ENCODE measurements at regions not wholly inside any gene's neighbourhood (a gene's known extent, or its start where the extent isn't known, plus 50 kb on each side); places are given as distances from the start of the nearest gene placed in this dataset.
A peak's percentile ranks its signal among the peaks of the same experiment; 100 is the strongest.

DNA sequence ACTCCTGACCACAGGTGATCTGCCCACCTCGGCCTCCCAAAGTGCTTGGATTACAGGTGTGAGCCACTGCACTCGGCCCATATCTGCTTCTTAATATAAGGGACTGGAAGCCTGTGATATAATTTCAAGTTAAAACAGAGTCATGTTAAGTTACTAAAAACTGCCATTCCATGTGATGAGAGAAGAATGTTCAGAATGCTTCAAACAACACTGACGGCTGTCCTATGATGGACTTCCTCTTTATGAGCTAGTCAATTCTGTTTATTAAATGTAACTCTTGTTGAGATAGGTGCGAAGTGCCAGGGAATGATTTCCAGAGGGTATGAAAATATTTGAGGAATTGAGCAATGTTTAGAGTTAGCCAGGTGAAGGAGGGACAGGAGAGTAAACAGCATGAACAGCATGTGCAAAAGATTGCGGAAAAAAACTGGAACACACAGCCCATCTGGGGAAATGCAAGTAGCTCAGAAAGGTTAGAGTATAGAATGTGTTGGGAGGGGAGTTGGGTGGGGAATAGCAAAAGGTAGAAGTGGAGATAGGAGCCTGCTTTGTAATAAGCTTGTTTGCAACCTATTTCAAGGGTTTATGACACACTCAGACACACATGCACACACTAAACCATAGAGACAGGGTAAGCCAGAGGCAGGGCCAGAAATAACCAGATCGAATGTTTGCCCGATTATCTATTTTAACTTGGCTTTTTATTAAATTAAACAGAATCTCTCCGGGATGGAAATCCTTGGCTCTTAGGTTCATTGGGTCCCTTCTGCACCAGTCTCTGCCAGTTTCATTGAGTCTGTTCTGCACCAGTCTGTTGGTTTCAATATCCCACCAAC, 135.6 kb upstream of the COX10 start:
- no peak for DNase-seq (ENCODE audit: low spot score)

DNA sequence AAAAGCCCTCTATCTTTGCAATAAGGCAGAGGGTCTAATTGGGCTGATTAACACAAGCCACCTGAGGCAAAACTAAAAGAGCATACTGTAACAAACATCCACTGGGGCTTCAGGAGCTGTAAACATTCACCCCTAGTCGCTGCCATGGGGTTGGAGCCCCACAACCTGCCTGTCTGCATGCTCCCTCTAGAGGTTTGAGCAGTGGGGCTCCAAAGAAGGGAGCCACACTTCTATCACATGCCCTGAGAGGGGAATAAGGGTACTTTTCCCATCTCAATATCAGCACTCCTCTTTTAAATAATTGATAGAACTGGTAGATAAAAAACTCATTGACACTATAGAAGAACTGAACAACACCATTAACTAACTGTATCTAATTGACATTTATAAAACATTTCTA, 130.1 kb upstream of the COX10 start:
- no peak for DNase-seq (ENCODE audit: low spot score)

DNA sequence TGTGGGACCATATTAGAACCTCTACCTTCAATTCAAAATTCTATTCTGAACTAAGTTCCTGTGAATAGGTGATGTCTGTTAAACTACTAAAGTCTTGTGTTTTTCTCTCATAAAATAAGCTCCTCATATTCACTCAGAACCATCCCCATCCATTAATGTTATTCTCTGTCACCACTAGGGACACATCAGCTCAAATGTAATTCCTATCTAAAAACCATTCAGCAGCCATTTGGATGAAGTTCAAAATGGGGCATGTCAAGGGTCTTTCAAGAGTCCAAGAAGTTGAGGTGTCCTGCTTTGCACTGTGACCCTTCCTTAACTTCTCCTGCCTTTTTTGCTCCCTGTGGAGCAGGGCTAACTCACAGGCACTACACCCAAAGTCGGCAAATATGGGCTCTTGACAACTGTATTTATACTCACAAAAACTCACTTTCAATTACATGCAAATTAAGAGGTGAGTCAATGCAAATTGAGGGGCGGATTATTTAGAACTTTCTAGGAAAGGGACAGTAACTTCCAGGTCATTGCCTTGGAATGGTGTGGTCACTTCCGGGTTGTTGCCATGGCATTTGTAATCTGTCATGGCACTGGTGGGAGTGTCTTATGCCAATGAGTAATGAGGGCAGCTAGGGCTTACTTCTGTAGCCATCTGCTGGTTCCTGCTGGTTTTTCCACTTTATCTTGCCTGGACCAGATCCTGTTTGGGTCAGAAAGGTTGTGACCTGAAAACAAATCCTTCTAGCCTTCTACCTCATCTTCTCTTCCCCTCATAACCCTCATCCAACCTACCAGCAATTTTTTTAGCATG, 128.2 kb upstream of the COX10 start:
- DNase-seq (ENCODE audit: low spot score), result no peak

DNA sequence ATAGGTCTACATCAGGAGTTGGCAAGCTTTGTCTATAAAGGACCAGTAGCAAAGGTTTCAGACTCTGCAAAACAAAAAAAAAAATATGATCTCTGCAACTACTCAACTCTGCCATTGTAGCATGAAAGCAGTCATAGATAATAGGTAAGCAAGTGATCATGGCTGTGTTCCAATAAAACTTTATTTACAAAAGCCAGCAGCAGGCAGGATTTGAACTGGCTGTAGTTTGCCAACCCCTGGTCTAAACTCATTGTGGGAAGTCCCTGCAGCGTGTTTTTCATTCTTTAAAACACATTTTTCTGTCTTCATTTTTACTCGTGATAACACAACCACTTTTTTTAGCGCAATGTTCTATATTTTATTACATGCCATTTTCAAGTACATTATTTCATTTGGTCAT, 127.5 kb upstream of the COX10 start:
- DNase-seq (ENCODE audit: low spot score), result no peak

DNA sequence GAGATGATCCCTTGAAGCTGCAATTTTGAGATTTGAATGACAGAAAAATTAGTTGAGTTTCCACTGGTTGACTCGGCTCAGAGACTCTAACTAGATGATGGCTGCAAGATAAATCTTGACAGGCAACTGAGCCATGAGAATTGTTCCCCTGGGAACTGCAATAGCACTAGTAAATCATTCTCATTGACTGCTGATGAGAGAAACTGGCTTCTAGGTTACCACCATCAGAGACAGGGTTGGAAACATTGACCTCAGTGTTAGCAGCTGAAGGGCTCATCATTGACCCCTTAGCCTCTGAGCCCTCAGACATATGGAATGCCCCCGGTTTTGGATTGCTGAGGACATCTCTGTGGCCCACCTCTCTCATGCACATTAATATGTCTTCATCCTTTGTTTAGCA, 125.4 kb upstream of the COX10 start:
- DNase-seq (ENCODE audit: low spot score), result no peak

DNA sequence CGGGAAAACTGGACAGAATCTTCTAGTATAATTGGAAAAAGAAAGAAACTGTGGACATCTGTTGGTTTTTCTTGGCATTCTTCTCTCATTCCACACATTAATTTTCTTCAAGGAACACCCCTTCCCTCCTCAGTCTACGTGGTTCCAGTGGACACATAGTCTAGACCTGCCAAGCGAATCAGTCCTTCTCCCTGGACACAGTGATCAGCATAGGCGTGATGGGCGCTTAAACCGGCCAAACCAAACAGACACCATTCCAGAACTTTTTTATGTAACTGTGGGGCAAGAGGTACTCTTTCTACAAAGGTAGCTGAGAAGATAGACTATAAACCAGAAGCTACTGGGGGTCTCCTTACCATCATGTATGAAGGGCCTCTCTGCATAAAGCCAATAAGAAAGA, 121.8 kb upstream of the COX10 start:
- DNase-seq (ENCODE audit: low spot score), result no peak

DNA sequence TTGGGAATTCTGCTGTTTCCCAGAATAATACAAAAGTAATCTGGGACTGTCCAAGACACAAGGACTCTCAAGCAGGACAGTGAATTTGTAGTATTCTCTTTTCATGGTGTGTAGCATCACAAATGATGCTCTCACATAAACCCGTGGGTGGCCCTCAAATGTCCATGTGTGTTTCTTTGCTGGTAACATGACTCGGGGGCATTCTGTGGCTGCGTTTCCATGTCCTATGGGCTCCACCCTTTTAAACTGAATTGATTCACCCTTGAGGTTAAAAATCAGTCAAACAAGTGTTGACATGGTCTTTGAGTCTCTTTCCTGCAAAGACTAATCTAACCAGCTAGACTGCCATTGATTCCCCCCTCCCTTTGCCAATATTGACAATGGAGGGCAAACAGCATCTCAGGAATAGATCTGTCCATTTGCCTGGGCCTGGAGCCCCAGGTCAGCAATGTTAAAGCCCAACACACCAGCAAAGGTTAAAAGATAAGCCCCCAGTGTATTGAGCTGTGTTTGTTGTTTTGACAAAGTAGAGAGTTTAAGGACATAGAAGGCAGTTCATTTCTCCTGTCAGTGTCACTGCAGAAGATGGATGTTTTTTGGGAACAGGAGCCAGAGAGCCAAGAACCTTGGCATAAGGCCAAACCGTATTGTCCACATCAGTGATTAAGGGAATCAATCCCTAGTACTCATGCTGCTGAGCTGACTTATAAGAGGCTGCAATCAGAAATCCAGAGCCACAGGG, 117.1 kb upstream of the COX10 start:
- DNase-seq (ENCODE audit: low spot score), result no peak

DNA sequence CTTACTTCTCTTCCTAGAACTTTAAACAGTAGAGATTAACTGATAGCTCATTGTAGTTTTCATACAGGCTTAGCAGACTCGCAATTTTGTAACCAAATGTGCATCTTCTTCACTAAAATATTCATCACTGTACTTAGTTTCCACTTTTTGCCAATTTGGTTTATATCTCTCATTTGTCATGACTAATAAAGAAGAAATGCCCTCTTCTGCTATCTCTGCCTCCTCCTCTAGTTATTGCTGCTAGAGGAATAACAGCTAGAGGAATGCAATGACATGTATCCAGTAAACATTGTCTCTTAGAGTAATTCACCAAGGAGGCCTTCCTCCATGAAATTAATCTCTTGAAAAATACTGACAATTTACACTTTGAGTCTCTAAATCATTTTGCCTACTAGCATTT, 115.5 kb upstream of the COX10 start:
- no peak for DNase-seq (ENCODE audit: low spot score)

DNA sequence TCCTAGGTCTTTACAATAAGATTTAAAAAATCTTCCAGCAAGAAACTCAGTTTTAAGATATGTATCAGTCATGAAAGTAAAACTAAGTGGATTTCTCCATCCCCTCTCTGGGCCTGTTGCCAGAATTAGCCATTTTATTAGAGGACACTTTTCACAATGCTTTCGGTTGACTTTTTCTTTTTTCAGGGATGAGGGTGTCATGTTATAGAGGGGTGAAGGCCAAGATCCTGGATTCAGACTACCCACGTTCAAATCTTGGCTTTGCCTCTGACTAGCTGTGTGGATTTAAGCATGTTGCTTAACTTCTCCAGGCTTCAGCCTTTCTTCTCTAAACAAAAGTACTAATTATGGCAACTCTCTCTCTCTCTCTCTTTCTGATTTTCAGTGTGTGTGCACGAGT, 111.7 kb upstream of the COX10 start:
- no peak for DNase-seq (ENCODE audit: low spot score)

DNA sequence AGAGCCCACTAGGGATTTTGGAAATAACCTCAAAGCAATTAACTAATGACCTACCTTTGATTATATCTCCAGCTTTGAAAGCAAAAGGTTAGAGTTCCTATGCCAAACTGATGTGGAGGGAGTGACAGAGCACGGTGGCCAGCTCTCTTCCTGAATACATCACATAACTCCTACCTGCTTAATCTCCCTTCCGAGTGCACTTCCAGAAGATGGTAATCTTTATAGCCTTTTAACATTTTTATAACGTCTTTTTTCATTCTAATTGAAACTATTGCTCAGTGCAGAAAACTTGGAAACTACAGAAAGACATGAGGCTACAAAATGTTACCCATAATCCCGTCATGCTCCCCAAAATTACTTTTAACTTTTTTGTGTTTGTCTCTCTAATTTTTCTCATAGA, 110.5 kb upstream of the COX10 start:
- no peak for DNase-seq (ENCODE audit: low spot score)

DNA sequence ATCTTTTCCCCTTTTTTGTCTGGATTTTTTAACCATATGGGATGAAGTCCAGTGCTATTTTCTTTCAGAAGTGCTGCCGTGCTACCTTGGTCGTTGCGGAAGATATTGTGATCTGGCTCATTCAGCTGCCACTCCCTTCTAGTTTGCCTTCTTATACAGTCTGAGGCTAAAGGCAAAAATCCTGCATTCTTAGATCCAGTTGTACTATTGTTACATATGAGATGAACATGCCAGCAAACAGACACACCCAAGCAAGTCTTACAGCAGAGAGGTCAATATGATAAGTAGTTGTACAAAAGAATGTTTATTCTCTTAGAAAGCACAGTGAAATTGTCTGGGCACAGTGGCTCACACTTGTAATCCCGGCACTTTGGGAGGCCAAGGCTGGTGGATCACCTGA, 108.0 kb upstream of the COX10 start:
- DNase-seq (ENCODE audit: low spot score), result no peak

DNA sequence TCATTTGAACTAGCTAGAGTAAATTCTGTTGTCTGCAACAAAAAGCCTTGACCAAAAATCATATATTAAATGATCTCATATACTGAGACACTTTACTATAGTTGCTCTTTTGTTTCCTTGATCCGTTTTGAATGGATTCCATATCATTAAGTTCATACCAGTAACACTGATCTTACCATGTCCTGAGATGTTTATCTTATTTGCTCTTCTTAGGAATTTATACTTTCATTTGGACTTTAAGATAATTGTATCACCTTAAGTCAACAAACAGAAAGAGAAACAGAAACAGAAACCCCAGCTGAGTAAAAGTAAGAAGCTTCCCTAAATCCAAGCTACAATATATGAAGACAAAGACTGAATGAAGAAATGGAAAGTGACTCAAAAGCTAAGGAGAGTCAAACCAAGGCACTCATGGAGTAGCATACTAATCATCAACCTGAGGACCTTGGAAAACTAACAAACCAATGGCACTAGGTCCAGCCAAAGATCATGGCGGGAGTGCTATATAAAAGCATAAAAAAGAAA, 106.5 kb upstream of the COX10 start:
- DNase-seq (ENCODE audit: low spot score), result no peak

DNA sequence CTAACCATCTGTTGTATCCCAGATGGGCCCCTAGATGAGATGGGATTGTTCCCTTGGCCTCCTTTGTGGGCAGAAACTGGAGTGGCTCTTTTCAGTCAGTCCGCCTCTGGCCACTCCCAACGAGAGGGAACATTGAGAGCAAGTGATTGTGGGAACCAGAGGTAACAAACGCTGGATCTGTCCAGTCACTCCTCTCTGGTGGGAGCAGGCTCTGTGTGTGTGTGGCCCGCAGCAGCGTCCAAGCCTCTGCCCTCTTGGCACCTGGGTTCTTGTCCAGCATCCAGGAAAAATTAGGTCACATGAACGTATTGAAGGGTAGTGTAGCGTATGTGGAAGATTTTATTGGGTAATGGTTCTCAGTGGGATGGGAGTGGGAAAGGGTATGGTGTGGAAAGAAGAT, 101.9 kb upstream of the COX10 start:
- DNase-seq (ENCODE audit: low spot score), result no peak

DNA sequence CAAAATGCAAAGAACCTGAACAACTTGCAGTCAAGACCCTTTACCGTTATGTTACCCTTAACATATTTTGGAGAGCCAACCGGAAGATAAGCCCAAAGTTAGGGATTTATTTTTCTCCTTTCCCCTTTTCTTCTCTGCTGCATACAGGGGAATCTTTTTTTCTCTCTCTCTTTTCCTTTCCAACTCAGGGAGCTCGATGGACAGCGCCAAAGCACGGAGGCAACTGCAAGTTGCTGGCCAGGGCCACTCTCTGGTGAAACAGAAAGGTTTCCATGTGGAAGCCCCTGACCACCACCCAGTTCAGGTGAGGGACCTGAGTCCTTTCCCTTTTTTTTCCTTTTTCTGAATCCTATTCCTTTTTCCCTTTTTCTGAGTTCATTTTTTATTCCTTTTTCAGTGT, 98.8 kb upstream of the COX10 start:
- DNase-seq (ENCODE audit: low spot score), result no peak

DNA sequence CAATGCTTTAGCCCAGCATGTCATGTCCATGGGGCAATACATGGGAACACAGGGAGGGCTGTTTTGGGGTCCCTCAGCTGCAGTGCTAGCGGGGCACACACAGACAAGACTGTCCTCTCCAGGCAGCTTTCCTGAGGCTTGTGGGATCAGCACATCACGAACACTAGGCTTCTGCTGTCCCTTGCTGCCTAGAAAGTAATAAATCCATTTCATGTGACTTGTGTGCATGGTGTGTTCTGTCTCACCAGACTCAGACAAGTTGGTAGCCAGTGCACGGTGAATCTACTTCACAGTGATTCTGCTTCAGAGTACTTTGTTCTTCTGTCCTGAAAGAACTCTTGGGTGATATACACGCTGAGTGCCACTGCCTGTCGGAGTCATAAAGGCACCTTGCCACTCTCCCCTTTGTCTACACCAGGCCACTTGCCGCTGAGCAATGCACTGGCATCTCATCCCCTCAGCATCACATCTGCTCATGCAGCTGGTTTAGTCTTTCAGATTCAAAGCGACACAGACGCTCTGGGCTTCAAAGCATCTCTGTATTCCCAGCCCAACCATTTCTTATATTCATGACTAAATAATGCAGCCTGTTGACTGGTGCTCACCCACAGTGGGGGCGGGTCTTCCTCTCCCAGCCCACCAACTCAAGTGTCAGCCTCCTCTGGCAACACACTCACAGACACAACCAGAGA, 95.2 kb upstream of the COX10 start:
- peak; percentile 14 for DNase-seq (ENCODE audit: low spot score)

DNA sequence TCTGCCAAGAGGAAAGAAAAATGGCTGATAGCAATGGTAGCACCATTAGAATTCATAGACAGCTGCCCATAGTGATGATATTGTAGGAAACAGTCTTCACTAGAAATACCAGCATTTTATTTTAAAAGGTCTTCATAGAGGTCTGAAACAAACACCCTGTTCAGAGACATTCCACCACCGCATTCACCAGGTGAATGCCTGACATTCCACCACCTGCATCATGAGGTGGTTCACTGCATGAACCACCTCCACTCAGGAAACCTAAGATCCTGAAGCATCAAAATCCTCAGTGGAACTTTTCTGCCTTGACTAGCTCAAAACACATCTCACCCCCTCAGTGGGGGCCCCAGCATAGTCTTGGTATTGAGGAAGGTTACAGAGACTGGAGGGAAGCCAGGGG, 91.5 kb upstream of the COX10 start:
- no peak for DNase-seq (ENCODE audit: low spot score)

DNA sequence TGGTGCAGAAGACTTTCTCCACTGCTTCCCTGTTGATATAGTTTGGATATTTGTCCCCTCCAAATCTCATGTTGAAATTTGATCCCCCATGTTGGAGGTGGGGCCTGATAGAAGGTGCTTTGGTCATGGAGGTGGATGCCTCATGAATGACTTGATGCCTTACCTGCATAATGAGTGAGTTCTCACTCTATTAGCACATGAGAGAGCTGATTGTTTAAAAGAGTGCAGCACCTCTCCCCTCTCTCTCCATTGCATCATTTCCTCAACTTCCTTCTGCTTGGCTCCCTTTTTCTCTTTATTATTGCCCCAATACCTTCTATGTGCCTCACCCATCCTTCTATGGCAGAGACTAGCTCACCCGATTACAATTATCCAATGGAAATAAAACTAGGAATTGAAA, 90.8 kb upstream of the COX10 start:
- DNase-seq (ENCODE audit: low spot score), result no peak

DNA sequence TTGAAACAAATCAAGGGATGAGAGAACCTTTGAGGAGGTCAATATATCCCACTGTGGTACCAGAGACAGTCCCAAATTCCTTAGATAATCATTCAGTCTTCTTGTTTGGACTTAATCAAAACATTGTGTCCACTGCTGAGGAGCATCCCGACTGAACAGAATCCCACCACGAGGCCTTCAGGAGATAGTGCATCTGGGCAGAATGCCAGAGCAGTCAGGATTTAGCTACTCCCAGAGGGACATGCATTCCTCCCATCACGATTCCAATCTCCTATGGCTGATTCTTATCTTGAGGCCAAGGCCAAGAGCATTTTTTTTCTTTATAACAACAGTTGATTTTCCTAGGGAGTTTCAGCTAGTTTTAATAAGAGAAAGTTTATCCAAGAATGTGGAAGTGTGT, 87.4 kb upstream of the COX10 start:
- DNase-seq (ENCODE audit: low spot score), result no peak

DNA sequence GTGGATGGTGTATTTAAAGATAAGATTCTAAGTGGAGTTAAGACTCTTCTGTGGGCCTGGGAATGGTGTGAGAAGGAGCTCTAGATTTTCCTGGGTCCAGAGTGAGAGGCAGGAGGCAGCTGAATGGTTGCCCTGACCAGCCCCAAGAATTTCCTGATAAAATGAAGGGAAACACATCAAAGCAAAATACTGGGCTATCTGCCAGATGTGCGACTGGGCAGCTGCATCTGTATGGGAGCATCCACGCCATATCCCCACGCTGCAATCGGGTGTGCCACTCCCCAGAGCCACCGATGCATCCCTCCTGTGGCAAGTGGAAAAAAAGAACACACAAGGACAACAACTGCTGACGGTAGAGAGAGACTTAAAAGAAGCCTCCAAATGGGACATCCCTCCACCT, 84.3 kb upstream of the COX10 start:
- DNase-seq (ENCODE audit: low spot score), result no peak

DNA sequence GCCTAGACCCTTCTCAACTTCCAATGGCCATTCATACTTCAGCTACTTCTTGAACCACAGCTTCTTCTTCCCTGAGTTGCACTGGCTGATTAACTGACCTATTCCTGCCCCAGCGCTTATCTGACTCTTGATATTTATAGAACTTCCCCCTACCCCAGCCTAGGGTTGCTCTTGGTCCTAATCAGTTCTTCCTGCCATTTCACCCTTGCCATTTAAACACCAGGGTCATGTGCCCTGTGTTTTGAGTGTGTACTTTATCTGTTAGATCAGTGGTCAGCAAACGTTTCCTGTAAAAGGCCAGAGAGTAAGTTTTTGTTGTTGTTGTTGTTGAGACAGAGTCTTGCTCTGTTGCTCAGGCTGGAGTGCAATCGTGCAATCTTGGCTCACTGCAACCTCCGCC, 82.4 kb upstream of the COX10 start:
- no peak for DNase-seq (ENCODE audit: low spot score)

DNA sequence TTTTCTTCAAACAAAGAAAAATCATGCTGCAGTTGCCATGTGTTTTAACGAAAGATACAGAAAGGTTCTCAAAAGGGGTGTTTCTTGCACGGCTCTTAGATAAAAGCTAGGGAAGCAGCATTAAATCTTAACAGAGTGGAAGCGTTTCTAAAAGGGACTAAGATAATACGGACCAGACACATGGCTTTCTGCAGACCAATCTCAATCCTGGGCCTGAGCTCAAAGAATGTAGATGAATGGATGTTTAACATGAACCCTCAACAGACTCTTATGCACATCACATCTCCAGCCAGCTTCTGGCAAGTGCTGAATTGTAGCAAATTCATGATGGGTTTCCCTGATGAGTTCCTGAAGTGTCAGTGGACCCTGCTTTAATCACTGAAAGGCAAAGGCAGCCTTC, 80.2 kb upstream of the COX10 start:
- no peak for DNase-seq (ENCODE audit: low spot score)

DNA sequence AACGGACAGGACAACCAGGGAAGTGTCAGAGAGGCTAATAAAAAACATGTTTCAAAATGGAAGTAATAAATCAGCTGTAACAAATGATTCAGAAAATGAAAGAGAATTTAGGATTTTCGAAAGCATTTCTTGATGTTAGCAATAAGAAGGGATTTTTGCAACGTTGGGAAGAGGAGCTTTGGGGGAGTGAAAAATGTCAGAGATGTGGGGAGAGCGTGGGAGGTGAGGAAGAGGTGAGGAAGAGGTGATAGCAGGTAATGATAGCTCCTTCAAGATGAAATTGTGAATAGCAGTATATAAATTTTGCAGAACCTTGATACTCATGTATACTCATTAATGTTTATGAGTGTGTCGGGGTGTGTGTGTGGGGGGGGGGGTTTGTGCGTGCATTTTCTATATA, 76.2 kb upstream of the COX10 start:
- DNase-seq (ENCODE audit: low spot score), result no peak

Measured in globus pallidus (tissue), 1 donor.